ENCODE measurements at regions not wholly inside any gene's neighbourhood (a gene's known extent, or its start where the extent isn't known, plus 50 kb on each side); places are given as distances from the start of the nearest gene placed in this dataset.

DNA sequence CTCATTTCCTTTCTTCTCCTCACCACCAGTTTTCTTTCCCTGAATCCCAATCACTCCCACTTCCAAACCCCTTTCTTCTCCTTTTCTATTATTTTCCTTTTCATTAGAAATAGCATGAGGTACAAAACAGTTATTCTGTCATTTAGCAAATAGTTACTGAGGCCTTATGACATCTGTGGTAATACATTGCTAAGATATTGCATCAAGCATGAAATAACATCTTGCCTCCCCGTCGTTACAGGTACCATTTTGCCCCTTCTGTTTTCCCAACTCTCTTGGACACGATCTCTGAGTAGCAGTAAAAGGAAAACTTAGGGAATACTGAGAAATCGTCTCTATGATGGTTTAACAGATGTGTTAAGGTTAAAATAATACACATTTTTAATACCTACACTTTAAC, 175.8 kb upstream of the SOX5 start:
- TF ChIP-seq POLR2A (IDR thresholded peaks at IDR 0.05), result no peak
- TF ChIP-seq EP300 (IDR thresholded peaks at IDR 0.05), result no peak
- TF ChIP-seq POLR2AphosphoS5 (IDR thresholded peaks at IDR 0.05), result no peak
- TF ChIP-seq, protein P1, sequence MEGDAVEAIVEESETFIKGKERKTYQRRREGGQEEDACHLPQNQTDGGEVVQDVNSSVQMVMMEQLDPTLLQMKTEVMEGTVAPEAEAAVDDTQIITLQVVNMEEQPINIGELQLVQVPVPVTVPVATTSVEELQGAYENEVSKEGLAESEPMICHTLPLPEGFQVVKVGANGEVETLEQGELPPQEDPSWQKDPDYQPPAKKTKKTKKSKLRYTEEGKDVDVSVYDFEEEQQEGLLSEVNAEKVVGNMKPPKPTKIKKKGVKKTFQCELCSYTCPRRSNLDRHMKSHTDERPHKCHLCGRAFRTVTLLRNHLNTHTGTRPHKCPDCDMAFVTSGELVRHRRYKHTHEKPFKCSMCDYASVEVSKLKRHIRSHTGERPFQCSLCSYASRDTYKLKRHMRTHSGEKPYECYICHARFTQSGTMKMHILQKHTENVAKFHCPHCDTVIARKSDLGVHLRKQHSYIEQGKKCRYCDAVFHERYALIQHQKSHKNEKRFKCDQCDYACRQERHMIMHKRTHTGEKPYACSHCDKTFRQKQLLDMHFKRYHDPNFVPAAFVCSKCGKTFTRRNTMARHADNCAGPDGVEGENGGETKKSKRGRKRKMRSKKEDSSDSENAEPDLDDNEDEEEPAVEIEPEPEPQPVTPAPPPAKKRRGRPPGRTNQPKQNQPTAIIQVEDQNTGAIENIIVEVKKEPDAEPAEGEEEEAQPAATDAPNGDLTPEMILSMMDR (IDR thresholded peaks at IDR 0.05), result no peak

Measured in stomach (tissue), 4 donors.